ENCODE measurements at regions not wholly inside any gene's neighbourhood (a gene's known extent, or its start where the extent isn't known, plus 50 kb on each side); places are given as distances from the start of the nearest gene placed in this dataset.
"Not testable (repeated sequence)": the region's sequence is repeated elsewhere in the genome, so short reads cannot be mapped to it uniquely, and the experiment has no call there.

- ATAC-seq: no peak
These were observed 846.0 kb upstream of the LRFN5 start for GRCh38 chr14:40760704-40761103.

GRCh38 chr14:40758076-40758475 is 848.6 kb upstream of the LRFN5 start:
- ATAC-seq (no peak), DNase-seq (no peak)
- Mint-ChIP-seq H3K27ac (no peak overlapping the region), H3K4me1 (no peaks in the 10 kb centered on the region), H3K4me3 (no peak overlapping the region), H3K36me3 (ENCODE audit: low read depth) (no peaks in the 10 kb centered on the region), H3K27me3 (no peaks in the 10 kb centered on the region)
- peaks cover 3% of the 10 kb centered on the region for H3K9me3 ChIP-seq (ENCODE audit: control insufficient read depth, low read length, poor library complexity, severe bottlenecking)

More at GRCh38 chr14:40760704-40761103, 846.0 kb upstream of the LRFN5 start:
- peaks cover 3% of the 10 kb centered on the region for H3K9me3 ChIP-seq (ENCODE audit: control insufficient read depth, low read length, poor library complexity, severe bottlenecking)
- H3K36me3 Mint-ChIP-seq (ENCODE audit: low read depth): no peaks in the 10 kb centered on the region
- H3K27ac Mint-ChIP-seq: no peak overlapping the region
- DNase-seq: no peak
- H3K27me3 Mint-ChIP-seq: no peaks in the 10 kb centered on the region
- H3K4me1 Mint-ChIP-seq: no peaks in the 10 kb centered on the region
- H3K4me3 Mint-ChIP-seq: no peak overlapping the region

- H3K4me1 Mint-ChIP-seq: no peaks in the 10 kb centered on the region
- no peak overlapping the region for H3K27ac Mint-ChIP-seq
- H3K27me3 Mint-ChIP-seq: no peaks in the 10 kb centered on the region
- no peaks in the 10 kb centered on the region for H3K36me3 Mint-ChIP-seq (ENCODE audit: low read depth)
- peaks cover 3% of the 10 kb centered on the region for H3K9me3 ChIP-seq (ENCODE audit: control insufficient read depth, low read length, poor library complexity, severe bottlenecking)
- ATAC-seq (no peak), DNase-seq (no peak)
- H3K4me3 Mint-ChIP-seq: no peak overlapping the region
These were observed 849.2 kb upstream of the LRFN5 start for GRCh38 chr14:40757376-40757950.

- H3K9me3 ChIP-seq (ENCODE audit: control insufficient read depth, low read length, poor library complexity, severe bottlenecking): peaks cover 4% of the 10 kb centered on the region
- H3K4me1 Mint-ChIP-seq: no peaks in the 10 kb centered on the region
- DNase-seq (no peak), ATAC-seq (no peak)
- H3K27me3 Mint-ChIP-seq: no peaks in the 10 kb centered on the region
- no peak overlapping the region for H3K27ac Mint-ChIP-seq
- H3K36me3 Mint-ChIP-seq (ENCODE audit: low read depth): no peaks in the 10 kb centered on the region
- no peak overlapping the region for H3K4me3 Mint-ChIP-seq
These were observed 873.5 kb upstream of the LRFN5 start for GRCh38 chr14:40733206-40733605.

- DNase-seq (no peak), ATAC-seq (no peak)
- Mint-ChIP-seq H3K27ac (no peak overlapping the region), H3K4me1 (no peaks in the 10 kb centered on the region), H3K27me3 (no peaks in the 10 kb centered on the region), H3K36me3 (ENCODE audit: low read depth) (no peaks in the 10 kb centered on the region), H3K4me3 (no peak overlapping the region)
- H3K9me3 ChIP-seq (ENCODE audit: control insufficient read depth, low read length, poor library complexity, severe bottlenecking): no peaks in the 10 kb centered on the region
These were observed 879.6 kb upstream of the LRFN5 start for GRCh38 chr14:40727107-40727506.

- ATAC-seq (no peak), DNase-seq (no peak)
- no peaks in the 10 kb centered on the region for H3K36me3 Mint-ChIP-seq (ENCODE audit: low read depth)
- H3K27ac Mint-ChIP-seq: no peak overlapping the region
- no peaks in the 10 kb centered on the region for H3K4me1 Mint-ChIP-seq
- H3K4me3 Mint-ChIP-seq: no peak overlapping the region
- no peaks in the 10 kb centered on the region for H3K27me3 Mint-ChIP-seq
- H3K9me3 ChIP-seq (ENCODE audit: control insufficient read depth, low read length, poor library complexity, severe bottlenecking): no peaks in the 10 kb centered on the region
These were observed 893.3 kb upstream of the LRFN5 start for GRCh38 chr14:40713387-40713786.

- no peaks in the 10 kb centered on the region for H3K9me3 ChIP-seq (ENCODE audit: control insufficient read depth, low read length, poor library complexity, severe bottlenecking)
- Mint-ChIP-seq H3K36me3 (ENCODE audit: low read depth) (no peaks in the 10 kb centered on the region), H3K27me3 (no peaks in the 10 kb centered on the region), H3K27ac (no peak overlapping the region), H3K4me3 (no peak overlapping the region), H3K4me1 (no peaks in the 10 kb centered on the region)
- DNase-seq: no peak
- no peak for ATAC-seq
These were observed 909.4 kb upstream of the LRFN5 start for GRCh38 chr14:40697231-40697630.

- no peak overlapping the region for H3K27ac Mint-ChIP-seq
- no peak overlapping the region for H3K4me3 Mint-ChIP-seq
- no peaks in the 10 kb centered on the region for H3K9me3 ChIP-seq (ENCODE audit: control insufficient read depth, low read length, poor library complexity, severe bottlenecking)
- DNase-seq (no peak), ATAC-seq (no peak)
- no peaks in the 10 kb centered on the region for H3K4me1 Mint-ChIP-seq
- H3K27me3 Mint-ChIP-seq: no peaks in the 10 kb centered on the region
- no peaks in the 10 kb centered on the region for H3K36me3 Mint-ChIP-seq (ENCODE audit: low read depth)
These were observed 912.7 kb upstream of the LRFN5 start for GRCh38 chr14:40694023-40694422.

- no peaks in the 10 kb centered on the region for H3K4me1 Mint-ChIP-seq
These were observed 915.6 kb upstream of the LRFN5 start for GRCh38 chr14:40691066-40691465.

GRCh38 chr14:40685764-40686163 is 920.9 kb upstream of the LRFN5 start:
- DNase-seq (no peak), ATAC-seq (no peak)
- Mint-ChIP-seq H3K36me3 (ENCODE audit: low read depth) (no peaks in the 10 kb centered on the region), H3K4me3 (no peak overlapping the region), H3K4me1 (no peaks in the 10 kb centered on the region), H3K27me3 (no peaks in the 10 kb centered on the region), H3K27ac (no peak overlapping the region)
- H3K9me3 ChIP-seq (ENCODE audit: control insufficient read depth, low read length, poor library complexity, severe bottlenecking): no peaks in the 10 kb centered on the region

More at GRCh38 chr14:40691066-40691465, 915.6 kb upstream of the LRFN5 start:
- Mint-ChIP-seq H3K36me3 (ENCODE audit: low read depth) (no peaks in the 10 kb centered on the region), H3K27me3 (no peaks in the 10 kb centered on the region), H3K27ac (no peak overlapping the region), H3K4me3 (no peak overlapping the region)
- H3K9me3 ChIP-seq (ENCODE audit: control insufficient read depth, low read length, poor library complexity, severe bottlenecking): no peaks in the 10 kb centered on the region
- ATAC-seq (no peak), DNase-seq (no peak)

- H3K27ac Mint-ChIP-seq: no peak overlapping the region
These were observed 922.3 kb upstream of the LRFN5 start for GRCh38 chr14:40684328-40684727.

GRCh38 chr14:40682131-40682913 is 924.4 kb upstream of the LRFN5 start:
- ATAC-seq: no peak
- no peak overlapping the region for H3K27ac Mint-ChIP-seq
- H3K27me3 Mint-ChIP-seq: no peaks in the 10 kb centered on the region
- no peaks in the 10 kb centered on the region for H3K9me3 ChIP-seq (ENCODE audit: control insufficient read depth, low read length, poor library complexity, severe bottlenecking)
- H3K36me3 Mint-ChIP-seq (ENCODE audit: low read depth): no peaks in the 10 kb centered on the region
- no peak overlapping the region for H3K4me3 Mint-ChIP-seq
- no peaks in the 10 kb centered on the region for H3K4me1 Mint-ChIP-seq
- no peak for DNase-seq

More at GRCh38 chr14:40684328-40684727, 922.3 kb upstream of the LRFN5 start:
- H3K4me3 Mint-ChIP-seq: no peak overlapping the region
- DNase-seq (no peak), ATAC-seq (no peak)
- no peaks in the 10 kb centered on the region for H3K27me3 Mint-ChIP-seq
- no peaks in the 10 kb centered on the region for H3K36me3 Mint-ChIP-seq (ENCODE audit: low read depth)
- H3K4me1 Mint-ChIP-seq: no peaks in the 10 kb centered on the region
- no peaks in the 10 kb centered on the region for H3K9me3 ChIP-seq (ENCODE audit: control insufficient read depth, low read length, poor library complexity, severe bottlenecking)

- no peak for DNase-seq
- H3K36me3 Mint-ChIP-seq (ENCODE audit: low read depth): no peaks in the 10 kb centered on the region
- H3K4me3 Mint-ChIP-seq: no peak overlapping the region
- ATAC-seq: no peak
- no peaks in the 10 kb centered on the region for H3K9me3 ChIP-seq (ENCODE audit: control insufficient read depth, low read length, poor library complexity, severe bottlenecking)
- H3K4me1 Mint-ChIP-seq: no peaks in the 10 kb centered on the region
- no peaks in the 10 kb centered on the region for H3K27me3 Mint-ChIP-seq
- no peak overlapping the region for H3K27ac Mint-ChIP-seq
These were observed 927.4 kb upstream of the LRFN5 start for GRCh38 chr14:40679256-40679655.

- not testable (repeated sequence) for H3K4me3 Mint-ChIP-seq; H3K4me1 Mint-ChIP-seq; H3K9me3 ChIP-seq (ENCODE audit: control insufficient read depth, low read length, poor library complexity, severe bottlenecking); H3K27ac Mint-ChIP-seq; H3K27me3 Mint-ChIP-seq; ATAC-seq; DNase-seq; H3K36me3 Mint-ChIP-seq (ENCODE audit: low read depth)
These were observed 929.5 kb upstream of the LRFN5 start for GRCh38 chr14:40677206-40677605.
